KMS-11 (cell line): ENCODE measurements at regions not wholly inside any gene's neighbourhood (a gene's known extent, or its start where the extent isn't known, plus 50 kb on each side); places are given as distances from the start of the nearest gene placed in this dataset.

Experiments
- H2AFZ ChIP-seq: fragments of 200-600 bp; sonication (generic); 2 replicates; pipeline ENCODE4 v1.6.1; 2016; ENCODE audit warnings: antibody characterized with exemption, mixed run types, low read depth
- H3K27ac ChIP-seq: fragments of 200-600 bp; sonication (generic); 2 replicates; pipeline ENCODE4 v1.6.1; 2016; ENCODE audit warnings: mild to moderate bottlenecking, mixed run types
- H3K27me3 ChIP-seq: fragments of 200-600 bp; sonication (generic); 2 replicates; pipeline ENCODE4 v1.6.1; 2017; ENCODE audit warnings: mild to moderate bottlenecking, low read depth, mixed run types, moderate library complexity; ENCODE audit not compliant: insufficient read depth
- H3K36me3 ChIP-seq: fragments of 200-600 bp; sonication (generic); 2 replicates; pipeline ENCODE4 v1.6.1; 2017; ENCODE audit warnings: mild to moderate bottlenecking, mixed run types; ENCODE audit not compliant: insufficient read depth
- H3K4me1 ChIP-seq: fragments of 200-600 bp; sonication (generic); 2 replicates; pipeline ENCODE4 v1.6.1; 2016; ENCODE audit warnings: mild to moderate bottlenecking, low read depth, mixed run types; ENCODE audit not compliant: poor library complexity, severe bottlenecking
- H3K4me2 ChIP-seq: fragments of 200-600 bp; sonication (generic); 2 replicates; pipeline ENCODE4 v1.7.0; 2016; ENCODE audit warnings: mild to moderate bottlenecking, mixed run types
- H3K4me3 ChIP-seq: fragments of 200-600 bp; sonication (generic); IDR thresholded peaks from 2 replicates; pipeline ENCODE4 v1.6.1; 2017; ENCODE audit warnings: low read depth, low read length, mixed read lengths; ENCODE audit not compliant: insufficient read depth
- H3K79me2 ChIP-seq: fragments of 200-600 bp; sonication (generic); 2 replicates; pipeline ENCODE4 v1.6.1; 2016; ENCODE audit warnings: low read depth, mixed run types; ENCODE audit not compliant: insufficient read depth
- H3K9ac ChIP-seq: fragments of 200-600 bp; sonication (generic); 2 replicates; pipeline ENCODE4 v1.6.1; 2016; ENCODE audit warnings: mild to moderate bottlenecking, mixed run types
- H4K20me1 ChIP-seq: fragments of 200-600 bp; sonication (generic); 2 replicates; pipeline ENCODE4 v1.6.1; 2016; ENCODE audit warnings: mild to moderate bottlenecking, mixed run types; ENCODE audit not compliant: insufficient read depth
- TF ChIP-seq, protein P1 (sequence below): fragments of 200-600 bp; sonication (generic); conservative IDR thresholded peaks from 2 replicates; pipeline ENCODE4 v1.6.1; 2017; ENCODE audit warnings: low read depth, mild to moderate bottlenecking, antibody characterized with exemption, low read length, moderate library complexity, mixed read lengths

DNA sequence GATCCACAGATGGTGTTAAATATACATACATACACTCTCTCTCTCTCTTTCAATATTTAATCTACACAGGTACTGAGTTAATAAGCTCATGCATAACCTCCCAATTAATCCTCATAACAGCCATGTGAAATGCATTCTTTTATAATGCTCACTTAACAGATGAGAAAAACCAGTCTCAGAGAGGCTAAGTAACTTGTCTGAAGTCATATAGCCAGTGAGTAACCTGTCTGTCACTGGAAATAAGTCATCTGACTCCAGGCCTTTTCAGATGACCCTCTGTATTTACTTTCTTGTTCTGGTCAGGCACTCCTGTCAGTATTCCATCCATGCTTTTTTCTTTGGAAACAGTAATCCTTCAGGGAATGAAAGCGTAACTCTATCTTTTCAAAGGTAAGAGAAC lies 594.0 kb upstream of the TENM4 start:
- H3K4me1 ChIP-seq: peaks cover 4% of the 10 kb centered on the region
- H3K4me2 ChIP-seq: no peak overlapping the region
- no peak overlapping the region for H3K27ac ChIP-seq
- no peaks in the 10 kb centered on the region for H3K36me3 ChIP-seq
- H3K4me3 ChIP-seq: no peak overlapping the region
- H3K79me2 ChIP-seq: no peaks in the 10 kb centered on the region
- H4K20me1 ChIP-seq: no peaks in the 10 kb centered on the region
- TF ChIP-seq, protein P1, sequence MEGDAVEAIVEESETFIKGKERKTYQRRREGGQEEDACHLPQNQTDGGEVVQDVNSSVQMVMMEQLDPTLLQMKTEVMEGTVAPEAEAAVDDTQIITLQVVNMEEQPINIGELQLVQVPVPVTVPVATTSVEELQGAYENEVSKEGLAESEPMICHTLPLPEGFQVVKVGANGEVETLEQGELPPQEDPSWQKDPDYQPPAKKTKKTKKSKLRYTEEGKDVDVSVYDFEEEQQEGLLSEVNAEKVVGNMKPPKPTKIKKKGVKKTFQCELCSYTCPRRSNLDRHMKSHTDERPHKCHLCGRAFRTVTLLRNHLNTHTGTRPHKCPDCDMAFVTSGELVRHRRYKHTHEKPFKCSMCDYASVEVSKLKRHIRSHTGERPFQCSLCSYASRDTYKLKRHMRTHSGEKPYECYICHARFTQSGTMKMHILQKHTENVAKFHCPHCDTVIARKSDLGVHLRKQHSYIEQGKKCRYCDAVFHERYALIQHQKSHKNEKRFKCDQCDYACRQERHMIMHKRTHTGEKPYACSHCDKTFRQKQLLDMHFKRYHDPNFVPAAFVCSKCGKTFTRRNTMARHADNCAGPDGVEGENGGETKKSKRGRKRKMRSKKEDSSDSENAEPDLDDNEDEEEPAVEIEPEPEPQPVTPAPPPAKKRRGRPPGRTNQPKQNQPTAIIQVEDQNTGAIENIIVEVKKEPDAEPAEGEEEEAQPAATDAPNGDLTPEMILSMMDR: no peak
- no peak overlapping the region for H3K9ac ChIP-seq
- no peak overlapping the region for H2AFZ ChIP-seq
- no peaks in the 10 kb centered on the region for H3K27me3 ChIP-seq

DNA sequence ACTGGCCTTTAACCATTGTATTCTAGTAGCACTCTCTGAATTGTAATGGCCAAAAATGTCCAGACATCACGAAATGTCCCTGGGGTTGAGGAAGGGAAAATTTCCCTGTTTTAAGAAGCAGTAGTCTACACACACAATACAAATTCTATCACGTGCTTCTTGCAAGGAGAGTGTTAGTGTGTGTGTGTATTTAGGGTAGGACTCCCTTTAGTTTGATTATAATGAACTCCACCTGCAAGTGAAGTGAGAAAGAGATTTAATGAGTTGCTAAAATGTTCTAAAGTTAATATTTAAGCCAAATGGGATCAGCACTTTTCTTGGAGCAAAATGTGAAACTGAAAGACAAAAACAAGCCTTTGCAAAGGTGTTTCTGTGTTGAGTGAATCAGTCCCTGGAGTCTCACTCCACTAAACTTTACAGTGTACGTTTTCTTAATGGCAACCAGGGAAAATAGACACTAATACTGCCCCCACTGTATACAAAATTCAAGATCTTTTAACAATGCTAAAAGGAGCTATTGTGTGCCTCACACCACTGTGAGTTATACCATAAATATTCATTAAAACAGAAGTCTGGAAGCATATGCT lies 590.3 kb upstream of the TENM4 start:
- peak overlapping the region; percentile 3; the same call in 1 of the 2 replicates for H2AFZ ChIP-seq
- H3K27ac ChIP-seq: no peak overlapping the region
- no peak overlapping the region for H3K9ac ChIP-seq
- H3K36me3 ChIP-seq: no peaks in the 10 kb centered on the region
- H3K4me1 ChIP-seq: peaks cover 4% of the 10 kb centered on the region
- H3K79me2 ChIP-seq: no peaks in the 10 kb centered on the region
- H4K20me1 ChIP-seq: no peaks in the 10 kb centered on the region
- TF ChIP-seq, protein P1: no peak
- no peaks in the 10 kb centered on the region for H3K27me3 ChIP-seq
- no peak overlapping the region for H3K4me2 ChIP-seq
- no peak overlapping the region for H3K4me3 ChIP-seq

DNA sequence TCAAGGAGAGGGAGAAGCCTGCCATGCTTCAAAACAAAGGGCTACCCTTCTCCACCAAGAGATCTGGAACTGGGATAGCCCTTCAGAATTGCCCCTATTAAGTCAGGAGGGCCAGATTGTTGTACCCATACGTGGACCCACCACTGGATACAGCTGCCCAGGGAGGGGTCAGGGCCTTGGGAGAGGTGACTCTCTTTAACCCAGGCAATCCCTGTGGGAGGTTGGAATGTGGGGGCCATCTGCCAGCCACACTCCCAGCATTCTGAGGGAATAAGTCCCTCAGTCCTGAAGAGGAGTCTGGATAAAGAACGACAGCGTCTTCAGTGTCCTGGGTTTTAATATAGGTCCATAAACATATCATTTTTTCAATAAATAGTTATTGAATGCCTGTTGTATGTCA lies 588.2 kb upstream of the TENM4 start:
- H3K4me1 ChIP-seq: peaks cover 4% of the 10 kb centered on the region
- H4K20me1 ChIP-seq: no peaks in the 10 kb centered on the region
- H3K79me2 ChIP-seq: no peaks in the 10 kb centered on the region
- H3K27ac ChIP-seq: no peak overlapping the region
- H3K4me3 ChIP-seq: no peak overlapping the region
- TF ChIP-seq, protein P1: no peak
- no peaks in the 10 kb centered on the region for H3K27me3 ChIP-seq
- H3K36me3 ChIP-seq: no peaks in the 10 kb centered on the region
- no peak overlapping the region for H3K4me2 ChIP-seq
- H3K9ac ChIP-seq: no peak overlapping the region
- no peak overlapping the region for H2AFZ ChIP-seq

DNA sequence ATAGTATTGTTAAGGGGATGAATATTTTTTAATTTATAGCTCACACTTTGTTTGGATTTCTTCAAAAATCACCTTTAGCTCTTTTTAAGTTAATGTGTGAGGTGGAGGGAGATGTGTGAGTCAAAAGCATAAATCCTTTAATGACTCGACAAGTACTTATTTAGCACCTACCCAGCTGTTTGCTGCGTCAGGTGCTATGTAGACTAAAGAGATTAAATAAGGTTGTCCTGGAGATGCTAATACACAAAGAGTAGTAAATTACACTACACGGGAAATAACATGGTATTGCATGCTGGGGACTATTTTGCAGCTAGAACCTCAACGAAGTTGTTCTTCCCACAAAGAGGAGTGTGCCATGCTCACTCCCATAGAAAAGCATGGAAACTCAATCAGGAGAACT lies 583.3 kb upstream of the TENM4 start:
- H3K4me3 ChIP-seq: no peak overlapping the region
- H2AFZ ChIP-seq: no peak overlapping the region
- TF ChIP-seq, protein P1: no peak

More for the DNA sequence above, 583.3 kb upstream of the TENM4 start:
- no peaks in the 10 kb centered on the region for H3K27me3 ChIP-seq
- H3K4me1 ChIP-seq: no peaks in the 10 kb centered on the region
- H3K27ac ChIP-seq: no peak overlapping the region
- no peak overlapping the region for H3K9ac ChIP-seq
- no peaks in the 10 kb centered on the region for H3K36me3 ChIP-seq
- H3K79me2 ChIP-seq: no peaks in the 10 kb centered on the region
- no peak overlapping the region for H3K4me2 ChIP-seq
- H4K20me1 ChIP-seq: no peaks in the 10 kb centered on the region
